WERI-Rb-1 (cell line): ENCODE measurements at regions not wholly inside any gene's neighbourhood (a gene's known extent, or its start where the extent isn't known, plus 50 kb on each side); places are given as distances from the start of the nearest gene placed in this dataset.

Experiments used
- DNase-seq: peaks from one replicate; pipeline ENCODE4 v3.0.0-alpha.2; 2020
- H3K27ac ChIP-seq: fragments of 250-450 bp; sonication (Bioruptor Pico); 2 replicates; pipeline ENCODE4 v1.5.1; 2020; ENCODE audit warnings: mild to moderate bottlenecking, moderate library complexity
- H3K27me3 ChIP-seq: fragments of 250-450 bp; sonication (Bioruptor Pico); 2 replicates; pipeline ENCODE4 v1.5.1; 2021; ENCODE audit warnings: mild to moderate bottlenecking, low read depth, moderate library complexity; ENCODE audit not compliant: insufficient read depth, severe bottlenecking
- H3K36me3 ChIP-seq: fragments of 250-450 bp; sonication (Bioruptor Pico); 2 replicates; pipeline ENCODE4 v1.5.1; 2020; ENCODE audit warnings: mild to moderate bottlenecking, moderate library complexity
- H3K4me3 ChIP-seq: 2 replicates; pipeline ENCODE4 v1.5.1; 2011; ENCODE audit warnings: low read depth, mild to moderate bottlenecking, control low read depth, low read length
- H3K9me3 ChIP-seq: fragments of 250-450 bp; sonication (Bioruptor Pico); 2 replicates; pipeline ENCODE4 v1.5.1; 2021; ENCODE audit warnings: mild to moderate bottlenecking, moderate library complexity; ENCODE audit not compliant: severe bottlenecking
- TF ChIP-seq, protein P1 (sequence below): IDR thresholded peaks from 2 replicates; pipeline ENCODE4 v1.5.1; 2011; ENCODE audit warnings: low read depth, mild to moderate bottlenecking, control low read depth, inconsistent platforms, low read length

DNA sequence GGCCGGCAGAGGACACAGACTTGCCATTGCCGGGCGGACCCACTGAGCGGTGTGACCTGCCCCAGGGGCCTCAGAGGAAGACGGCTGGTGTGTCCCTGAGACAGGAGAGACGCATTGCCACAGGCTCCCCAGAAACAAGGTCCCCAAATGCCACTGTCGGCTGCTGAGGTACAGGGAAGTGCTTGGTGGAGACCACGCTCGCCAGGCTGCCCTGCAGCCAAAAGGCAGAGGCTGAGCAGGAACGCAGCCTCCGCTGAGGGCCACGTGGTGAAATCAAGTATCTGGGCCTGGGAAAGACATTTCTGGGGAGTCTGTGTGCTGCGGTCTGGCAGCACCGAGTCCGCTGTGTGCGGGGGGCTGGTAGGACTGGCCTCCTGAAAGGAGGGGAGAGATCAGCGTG, 794.9 kb downstream of the BRD1 start:
- Histone ChIP-seq H3K9me3 (no peaks in the 10 kb centered on the region), H3K27me3 (no peaks in the 10 kb centered on the region), H3K36me3 (no peaks in the 10 kb centered on the region), H3K27ac (no peak overlapping the region), H3K4me3 (no peak overlapping the region)
- DNase-seq = no peak
- TF ChIP-seq, protein P1, sequence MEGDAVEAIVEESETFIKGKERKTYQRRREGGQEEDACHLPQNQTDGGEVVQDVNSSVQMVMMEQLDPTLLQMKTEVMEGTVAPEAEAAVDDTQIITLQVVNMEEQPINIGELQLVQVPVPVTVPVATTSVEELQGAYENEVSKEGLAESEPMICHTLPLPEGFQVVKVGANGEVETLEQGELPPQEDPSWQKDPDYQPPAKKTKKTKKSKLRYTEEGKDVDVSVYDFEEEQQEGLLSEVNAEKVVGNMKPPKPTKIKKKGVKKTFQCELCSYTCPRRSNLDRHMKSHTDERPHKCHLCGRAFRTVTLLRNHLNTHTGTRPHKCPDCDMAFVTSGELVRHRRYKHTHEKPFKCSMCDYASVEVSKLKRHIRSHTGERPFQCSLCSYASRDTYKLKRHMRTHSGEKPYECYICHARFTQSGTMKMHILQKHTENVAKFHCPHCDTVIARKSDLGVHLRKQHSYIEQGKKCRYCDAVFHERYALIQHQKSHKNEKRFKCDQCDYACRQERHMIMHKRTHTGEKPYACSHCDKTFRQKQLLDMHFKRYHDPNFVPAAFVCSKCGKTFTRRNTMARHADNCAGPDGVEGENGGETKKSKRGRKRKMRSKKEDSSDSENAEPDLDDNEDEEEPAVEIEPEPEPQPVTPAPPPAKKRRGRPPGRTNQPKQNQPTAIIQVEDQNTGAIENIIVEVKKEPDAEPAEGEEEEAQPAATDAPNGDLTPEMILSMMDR = no peak

DNA sequence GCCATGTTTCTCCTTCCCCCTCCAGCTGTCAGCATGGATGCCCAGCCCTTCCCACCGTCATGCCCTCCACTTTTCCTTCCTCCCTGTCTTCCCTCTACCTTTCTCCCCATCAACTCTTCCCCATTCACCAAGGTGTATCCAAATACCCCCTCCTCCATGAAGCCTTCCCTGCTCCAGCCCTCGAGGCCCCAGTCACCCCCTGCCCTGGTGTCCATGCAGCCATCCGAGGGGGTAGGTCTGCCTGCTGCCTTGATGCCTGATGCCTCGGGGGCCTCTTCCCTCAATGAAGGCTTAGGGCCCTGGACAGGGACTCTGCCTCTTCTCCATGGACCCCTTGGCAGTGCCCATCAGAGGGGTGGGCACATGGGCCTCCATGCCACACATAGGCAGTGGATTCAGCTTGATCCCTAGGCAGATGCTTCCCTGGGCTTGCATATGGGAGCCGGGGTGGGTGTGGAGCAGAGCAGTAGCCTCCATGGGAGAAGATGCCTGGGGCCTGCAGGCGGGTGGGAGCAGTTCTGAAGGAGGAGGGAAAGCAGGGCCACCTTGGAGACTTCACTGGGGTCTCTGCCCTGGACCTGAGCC, 795.8 kb downstream of the BRD1 start:
- no peak for DNase-seq
- Histone ChIP-seq H3K9me3 (no peaks in the 10 kb centered on the region), H3K27ac (no peak overlapping the region), H3K36me3 (no peaks in the 10 kb centered on the region), H3K4me3 (no peak overlapping the region), H3K27me3 (no peaks in the 10 kb centered on the region)
- TF ChIP-seq, protein P1 = no peak

DNA sequence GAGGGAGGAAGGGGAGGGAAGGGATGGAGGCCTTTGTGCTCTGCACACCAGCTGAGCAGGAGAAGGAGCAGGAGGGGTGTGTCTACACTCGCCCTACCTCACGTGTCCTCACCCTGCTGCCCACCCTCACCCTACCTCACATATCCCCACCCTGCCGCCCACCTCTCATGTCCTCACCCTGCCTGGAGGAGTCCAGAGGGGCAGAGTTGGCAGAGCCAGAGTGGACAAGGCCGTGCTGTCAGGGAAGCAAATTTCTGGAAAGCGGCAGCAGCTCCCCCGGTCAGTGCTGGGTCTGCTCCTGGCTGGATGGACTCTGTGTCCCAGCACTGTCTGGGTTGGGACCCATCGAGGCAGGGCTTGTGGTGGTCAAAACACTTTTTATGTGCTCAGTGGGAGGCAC, 799.6 kb downstream of the BRD1 start:
- Histone ChIP-seq H3K9me3 (no peaks in the 10 kb centered on the region), H3K27ac (no peak overlapping the region), H3K36me3 (no peaks in the 10 kb centered on the region), H3K27me3 (no peaks in the 10 kb centered on the region), H3K4me3 (no peak overlapping the region)
- TF ChIP-seq, protein P1 = no peak
- DNase-seq = no peak

DNA sequence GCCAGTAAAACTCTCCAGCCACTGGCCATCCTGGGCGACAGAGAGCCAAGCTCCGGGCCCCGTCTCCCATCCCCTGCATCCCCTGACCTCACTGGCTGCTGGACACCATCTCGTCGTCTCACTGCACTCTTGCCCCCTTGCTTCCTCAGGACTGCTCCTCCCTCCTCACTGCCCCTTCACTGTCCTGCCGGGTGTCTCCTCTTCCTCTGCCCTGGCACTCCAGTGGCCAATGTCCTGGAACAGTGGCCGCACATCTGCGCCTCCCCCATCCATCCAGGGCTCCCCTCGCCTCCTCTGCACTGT, 800.4 kb downstream of the BRD1 start:
- TF ChIP-seq, protein P1 = no peak
- no peaks in the 10 kb centered on the region for H3K36me3 ChIP-seq
- no peak overlapping the region for H3K27ac ChIP-seq
- H3K9me3 ChIP-seq = no peaks in the 10 kb centered on the region
- DNase-seq = no peak
- H3K4me3 ChIP-seq = no peak overlapping the region
- H3K27me3 ChIP-seq = no peaks in the 10 kb centered on the region

DNA sequence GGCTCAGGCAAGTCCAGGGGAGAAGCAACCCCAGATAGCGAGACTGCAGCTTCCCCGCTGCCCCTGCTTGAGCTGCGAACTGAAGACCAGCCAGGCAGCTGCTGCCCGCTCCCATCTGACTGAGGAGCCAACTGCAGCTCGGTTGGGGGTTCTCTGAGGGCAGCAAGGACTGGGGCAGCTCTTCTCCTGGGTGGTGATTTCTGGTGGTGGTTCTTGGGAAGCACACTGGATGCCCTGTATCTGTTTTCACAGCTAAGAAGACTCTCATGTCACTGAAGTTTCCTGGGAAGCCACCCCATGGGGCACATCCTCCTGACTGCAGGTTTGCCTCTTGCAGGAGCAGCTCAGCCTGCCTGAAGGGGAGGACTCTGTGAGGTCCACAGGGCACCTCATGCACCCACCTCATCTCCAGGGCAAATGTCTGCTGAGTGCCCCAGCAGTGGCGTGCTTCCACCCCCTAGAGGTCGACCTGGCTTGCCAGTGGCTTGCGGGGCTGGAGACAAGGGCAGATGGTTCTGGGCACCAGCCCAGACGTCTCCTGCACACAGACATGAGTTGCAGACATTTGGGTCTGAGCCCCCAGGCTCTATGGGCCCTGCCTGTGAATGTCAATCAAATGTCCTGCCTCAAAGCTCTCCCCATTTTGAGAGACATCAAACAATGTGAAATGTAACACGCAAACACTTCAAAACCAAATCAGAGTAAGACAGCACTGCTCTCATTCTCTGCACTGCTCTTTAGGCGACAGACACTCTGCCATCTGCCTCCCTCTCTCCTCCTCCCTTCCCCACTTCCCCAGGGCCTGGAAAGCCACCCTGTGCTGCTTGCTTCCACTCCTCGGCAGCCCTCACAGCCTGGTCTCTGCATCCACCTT, 800.9 kb downstream of the BRD1 start:
- no peaks in the 10 kb centered on the region for H3K27me3 ChIP-seq
- DNase-seq = peak; percentile 77

More for the DNA sequence above, 800.9 kb downstream of the BRD1 start:
- Histone ChIP-seq H3K27ac (peak overlapping the region; percentile 4; the same call in 1 of the 2 replicates), H3K4me3 (no peak overlapping the region), H3K36me3 (no peaks in the 10 kb centered on the region), H3K9me3 (no peaks in the 10 kb centered on the region)
- TF ChIP-seq, protein P1 = peak; percentile 89
